OCI-LY3 (cell line): ENCODE measurements at regions not wholly inside any gene's neighbourhood (a gene's known extent, or its start where the extent isn't known, plus 50 kb on each side); places are given as distances from the start of the nearest gene placed in this dataset.

ENCODE experiments used
- H2AFZ ChIP-seq: fragments of 200-600, 300-600 bp; shearing (Covaris generic); 2 replicates; pipeline ENCODE4 v1.6.0; 2014; ENCODE audit warnings: antibody characterized with exemption, low read depth, low read length
- H3K27ac ChIP-seq: fragments of 200-600, 300-600 bp; sonication (generic); 2 replicates; pipeline ENCODE4 v1.5.1; 2014; ENCODE audit warnings: mild to moderate bottlenecking, low read length, moderate library complexity, mixed read lengths
- H3K27me3 ChIP-seq: fragments of 200-600, 300-600 bp; sonication (generic); 2 replicates; pipeline ENCODE4 v1.6.1; 2014; ENCODE audit warnings: low read depth, low read length, mixed read lengths
- H3K36me3 ChIP-seq: fragments of 200-600, 300-600 bp; sonication (generic); replicated peaks from 2 replicates; pipeline ENCODE3; 2014; ENCODE audit warnings: low read depth, low read length, mixed read lengths
- H3K4me1 ChIP-seq: fragments of 300-600, 200-600 bp; sonication (generic); 2 replicates; pipeline ENCODE4 v1.6.1; 2014; ENCODE audit warnings: low read length, mixed read lengths
- H3K4me2 ChIP-seq: fragments of 200-600, 300-600 bp; sonication (generic); 2 replicates; pipeline ENCODE4 v1.6.1; 2014; ENCODE audit warnings: low read length, mixed read lengths
- H3K4me3 ChIP-seq: fragments of 300-600, 200-600 bp; sonication (generic); 2 replicates; pipeline ENCODE4 v1.5.1; 2014; ENCODE audit warnings: antibody characterized with exemption, mild to moderate bottlenecking, low read length, moderate library complexity
- H3K79me2 ChIP-seq: fragments of 300-600, 200-600 bp; shearing (Covaris generic); 2 replicates; pipeline ENCODE4 v1.6.1; 2014; ENCODE audit warnings: mild to moderate bottlenecking, low read length, mixed read lengths
- H3K9ac ChIP-seq: fragments of 300-600, 200-600 bp; shearing (Covaris generic); 2 replicates; pipeline ENCODE4 v1.6.0; 2014; ENCODE audit warnings: mild to moderate bottlenecking, low read length, moderate library complexity
- H3K9me3 ChIP-seq: fragments of 200-600, 300-600 bp; shearing (Covaris generic); 2 replicates; pipeline ENCODE4 v1.6.1; 2014; ENCODE audit warnings: low read length, mixed read lengths; ENCODE audit not compliant: insufficient read depth
- H4K20me1 ChIP-seq: fragments of 200-600, 300-600 bp; sonication (generic); 2 replicates; pipeline ENCODE4 v1.6.1; 2016; ENCODE audit warnings: low read length, mixed read lengths; ENCODE audit not compliant: insufficient read depth
- EZH2phosphoT487 ChIP-seq: fragments of 200-600 bp; shearing (Covaris generic); IDR thresholded peaks from 2 replicates; pipeline ENCODE4 v1.6.1; 2018; ENCODE audit warnings: antibody characterized with exemption, mixed run types, low read depth
- TF ChIP-seq, protein P1 (sequence below): fragments of 200-600, 300-600 bp; sonication (generic); IDR thresholded peaks from 2 replicates; pipeline ENCODE4 v1.5.1; 2014; ENCODE audit warnings: antibody characterized with exemption, low read length, low read depth

DNA sequence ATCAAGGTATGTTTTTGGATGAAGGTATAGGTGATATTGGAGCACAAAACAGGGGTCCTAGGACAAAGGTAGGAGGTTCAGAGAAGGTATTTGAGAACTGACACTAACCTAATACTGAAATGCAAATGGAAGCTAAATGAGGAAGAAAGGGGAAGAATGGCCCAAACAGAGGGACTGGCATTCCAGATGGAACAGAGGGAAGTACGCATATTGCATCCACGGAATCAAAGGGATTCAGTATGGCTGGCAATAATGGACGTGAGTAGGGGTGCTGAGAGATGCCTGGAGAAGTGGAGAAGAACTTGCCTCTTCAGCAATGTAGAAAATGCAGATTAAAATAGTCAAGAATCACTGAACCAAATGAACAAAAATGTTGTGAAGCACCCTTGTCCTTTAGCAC, 283.5 kb upstream of the DACH1 start:
- Histone ChIP-seq H3K36me3 (no peaks in the 10 kb centered on the region), H2AFZ (no peak overlapping the region), H3K27ac (no peak overlapping the region), H3K4me1 (no peaks in the 10 kb centered on the region), H3K9me3 (no peaks in the 10 kb centered on the region), H3K4me2 (no peak overlapping the region), H3K79me2 (no peaks in the 10 kb centered on the region), H3K4me3 (no peak overlapping the region), H4K20me1 (no peaks in the 10 kb centered on the region), H3K27me3 (no peaks in the 10 kb centered on the region), H3K9ac (no peak overlapping the region)
- TF ChIP-seq EZH2phosphoT487: no peak
- TF ChIP-seq, protein P1, sequence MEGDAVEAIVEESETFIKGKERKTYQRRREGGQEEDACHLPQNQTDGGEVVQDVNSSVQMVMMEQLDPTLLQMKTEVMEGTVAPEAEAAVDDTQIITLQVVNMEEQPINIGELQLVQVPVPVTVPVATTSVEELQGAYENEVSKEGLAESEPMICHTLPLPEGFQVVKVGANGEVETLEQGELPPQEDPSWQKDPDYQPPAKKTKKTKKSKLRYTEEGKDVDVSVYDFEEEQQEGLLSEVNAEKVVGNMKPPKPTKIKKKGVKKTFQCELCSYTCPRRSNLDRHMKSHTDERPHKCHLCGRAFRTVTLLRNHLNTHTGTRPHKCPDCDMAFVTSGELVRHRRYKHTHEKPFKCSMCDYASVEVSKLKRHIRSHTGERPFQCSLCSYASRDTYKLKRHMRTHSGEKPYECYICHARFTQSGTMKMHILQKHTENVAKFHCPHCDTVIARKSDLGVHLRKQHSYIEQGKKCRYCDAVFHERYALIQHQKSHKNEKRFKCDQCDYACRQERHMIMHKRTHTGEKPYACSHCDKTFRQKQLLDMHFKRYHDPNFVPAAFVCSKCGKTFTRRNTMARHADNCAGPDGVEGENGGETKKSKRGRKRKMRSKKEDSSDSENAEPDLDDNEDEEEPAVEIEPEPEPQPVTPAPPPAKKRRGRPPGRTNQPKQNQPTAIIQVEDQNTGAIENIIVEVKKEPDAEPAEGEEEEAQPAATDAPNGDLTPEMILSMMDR: no peak

GRCh38 chr13:72149701-72150100, 282.7 kb upstream of the DACH1 start:
- Histone ChIP-seq H3K79me2 (no peaks in the 10 kb centered on the region), H4K20me1 (no peaks in the 10 kb centered on the region), H3K27ac (no peak overlapping the region), H2AFZ (no peak overlapping the region), H3K4me2 (no peak overlapping the region), H3K4me3 (no peak overlapping the region), H3K9me3 (no peaks in the 10 kb centered on the region), H3K9ac (no peak overlapping the region), H3K27me3 (no peaks in the 10 kb centered on the region), H3K36me3 (no peaks in the 10 kb centered on the region), H3K4me1 (no peaks in the 10 kb centered on the region)
- TF ChIP-seq, protein P1: no peak

- no peak overlapping the region for H3K27ac ChIP-seq
- no peak overlapping the region for H3K4me3 ChIP-seq
- H3K9me3 ChIP-seq: no peaks in the 10 kb centered on the region
- H3K79me2 ChIP-seq: no peaks in the 10 kb centered on the region
- H3K9ac ChIP-seq: no peak overlapping the region
- no peak for TF ChIP-seq EZH2phosphoT487
- TF ChIP-seq, protein P1: no peak
- H3K4me2 ChIP-seq: no peak overlapping the region
- no peaks in the 10 kb centered on the region for H4K20me1 ChIP-seq
- no peaks in the 10 kb centered on the region for H3K36me3 ChIP-seq
- no peaks in the 10 kb centered on the region for H3K4me1 ChIP-seq
- no peak overlapping the region for H2AFZ ChIP-seq
- no peaks in the 10 kb centered on the region for H3K27me3 ChIP-seq
Observed at GRCh38 chr13:72146816-72147215, 279.8 kb upstream of the DACH1 start.

- no peaks in the 10 kb centered on the region for H3K9me3 ChIP-seq
- H3K9ac ChIP-seq: no peak overlapping the region
- TF ChIP-seq, protein P1: no peak
- no peak for TF ChIP-seq EZH2phosphoT487
- H3K4me2 ChIP-seq: no peak overlapping the region
- no peaks in the 10 kb centered on the region for H3K27me3 ChIP-seq
- no peaks in the 10 kb centered on the region for H4K20me1 ChIP-seq
- no peak overlapping the region for H3K4me3 ChIP-seq
- H2AFZ ChIP-seq: no peak overlapping the region
- H3K27ac ChIP-seq: no peak overlapping the region
- no peaks in the 10 kb centered on the region for H3K79me2 ChIP-seq
- H3K4me1 ChIP-seq: no peaks in the 10 kb centered on the region
- H3K36me3 ChIP-seq: no peaks in the 10 kb centered on the region
Observed at GRCh38 chr13:72145383-72145782, 278.4 kb upstream of the DACH1 start.
